ENCODE measurements at regions not wholly inside any gene's neighbourhood (a gene's known extent, or its start where the extent isn't known, plus 50 kb on each side); places are given as distances from the start of the nearest gene placed in this dataset.

- TF ChIP-seq CTCF (IDR thresholded peaks at IDR 0.05; ENCODE audit: low read length): no peak
- no peak for TF ChIP-seq EZH2 (optimal IDR thresholded peaks at IDR 0.05; ENCODE audit: low read depth, low read length)
- TF ChIP-seq EZH2phosphoT487 (IDR thresholded peaks at IDR 0.05; ENCODE audit: low read length): no peak
These were observed 65.9 kb upstream of the SMLR1 start for GRCh38 chr6:130761286-130761685.

Measured in MM.1S (cell line).